ENCODE measurements at regions not wholly inside any gene's neighbourhood (a gene's known extent, or its start where the extent isn't known, plus 50 kb on each side); places are given as distances from the start of the nearest gene placed in this dataset.

GRCh38 chr11:127103586-127104388 is 103.2 kb upstream of the KIRREL3 start:
- Histone ChIP-seq H3K9me3 (ENCODE audit: control extremely low read depth in 1 of 3, control insufficient read depth in 2 of 3, insufficient read depth in 1 of 3, low read length in 2 of 3) (peaks cover 0 to 5% (median 0%) of the 10 kb centered on the region in 3 donors), H2AFZ (ENCODE audit: insufficient read depth, low read depth, low read length, poor library complexity, severe bottlenecking) (no peak overlapping the region), H3K4me1 (ENCODE audit: control insufficient read depth in 2 of 2, insufficient read depth in 2 of 2, low read length in 2 of 2) (no peaks in the 10 kb centered on the region), H3K4me2 (replicated peaks; ENCODE audit: low read depth, low read length, poor library complexity, severe bottlenecking) (no peak overlapping the region), H3K4me3 (ENCODE audit: control extremely low read depth in 1 of 5, extremely low read depth in 1 of 5, insufficient read depth in 1 of 5, low read depth in 2 of 5, low read length in 4 of 5) (no peak overlapping the region), H3K79me2 (ENCODE audit: control insufficient read depth, insufficient read depth, low read length) (no peaks in the 10 kb centered on the region), H3K27me3 (replicated peaks in 1 of 4; ENCODE audit: control extremely low read depth in 1 of 4, control insufficient read depth in 3 of 4, insufficient read depth in 4 of 4, low read length in 3 of 4) (no peaks in the 10 kb centered on the region), H3K36me3 (replicated peaks in 1 of 2; ENCODE audit: control extremely low read depth in 1 of 2, control insufficient read depth in 1 of 2, extremely low read depth in 1 of 2, insufficient read depth in 2 of 2, low read length in 1 of 2) (no peaks in the 10 kb centered on the region), H4K20me1 (ENCODE audit: control insufficient read depth, insufficient read depth, low read length, poor library complexity, severe bottlenecking) (no peaks in the 10 kb centered on the region), H3K9ac (ENCODE audit: low read length) (no peak overlapping the region), H3K27ac (ENCODE audit: low read length in 2 of 2) (no peak overlapping the region)
- no peaks in the 10 kb centered on the region for H3K9me3 Mint-ChIP-seq (ENCODE audit: insufficient read depth)
- POLR2A ChIA-PET: no interaction called here
- CTCF ChIA-PET: no interaction called here
- 93% methylated on average over 6 of the region's 9 CpGs for WGBS (ENCODE audit: insufficient coverage)
- no peaks in the 10 kb centered on the region for H3K27me3 Mint-ChIP-seq
- no peak overlapping the region for H3K4me3 Mint-ChIP-seq
- ATAC-seq (ENCODE audit: low read depth) (no peak), DNase-seq (no peak)
- intact Hi-C loops (cut with micrococcal nuclease): no loop called here
- no peak overlapping the region for H3K27ac Mint-ChIP-seq
- no peaks in the 10 kb centered on the region for H3K4me1 Mint-ChIP-seq
- TF ChIP-seq CTCF (IDR thresholded peaks at IDR 0.05): no peak
- no peak for TF ChIP-seq EZH2 (IDR thresholded peaks at IDR 0.05; ENCODE audit: borderline replicate concordance, insufficient read depth, low read depth, low read length, poor library complexity, severe bottlenecking)

GRCh38 chr11:127098684-127099083 is 98.1 kb upstream of the KIRREL3 start:
- Histone ChIP-seq H3K27ac (ENCODE audit: low read length in 2 of 2) (no peak overlapping the region), H2AFZ (ENCODE audit: insufficient read depth, low read depth, low read length, poor library complexity, severe bottlenecking) (no peak overlapping the region), H3K4me3 (ENCODE audit: control extremely low read depth in 1 of 5, extremely low read depth in 1 of 5, insufficient read depth in 1 of 5, low read depth in 2 of 5, low read length in 4 of 5) (no peak overlapping the region), H3K79me2 (ENCODE audit: control insufficient read depth, insufficient read depth, low read length) (no peaks in the 10 kb centered on the region), H3K9me3 (ENCODE audit: control extremely low read depth in 1 of 3, control insufficient read depth in 2 of 3, insufficient read depth in 1 of 3, low read length in 2 of 3) (no peaks in the 10 kb centered on the region), H3K4me1 (ENCODE audit: control insufficient read depth in 2 of 2, insufficient read depth in 2 of 2, low read length in 2 of 2) (no peaks in the 10 kb centered on the region), H3K9ac (ENCODE audit: low read length) (no peak overlapping the region), H4K20me1 (ENCODE audit: control insufficient read depth, insufficient read depth, low read length, poor library complexity, severe bottlenecking) (no peaks in the 10 kb centered on the region), H3K4me2 (replicated peaks; ENCODE audit: low read depth, low read length, poor library complexity, severe bottlenecking) (no peak overlapping the region), H3K27me3 (replicated peaks in 1 of 4; ENCODE audit: control extremely low read depth in 1 of 4, control insufficient read depth in 3 of 4, insufficient read depth in 4 of 4, low read length in 3 of 4) (no peaks in the 10 kb centered on the region), H3K36me3 (replicated peaks in 1 of 2; ENCODE audit: control extremely low read depth in 1 of 2, control insufficient read depth in 1 of 2, extremely low read depth in 1 of 2, insufficient read depth in 2 of 2, low read length in 1 of 2) (no peaks in the 10 kb centered on the region)
- H3K9me3 Mint-ChIP-seq (ENCODE audit: insufficient read depth): no peaks in the 10 kb centered on the region
- H3K27ac Mint-ChIP-seq: no peak overlapping the region
- H3K4me1 Mint-ChIP-seq: no peaks in the 10 kb centered on the region
- no peak for ATAC-seq (ENCODE audit: low read depth)
- intact Hi-C loops (cut with micrococcal nuclease): no loop called here
- H3K27me3 Mint-ChIP-seq: no peaks in the 10 kb centered on the region
- no peak for TF ChIP-seq CTCF (IDR thresholded peaks at IDR 0.05)
- TF ChIP-seq EZH2 (IDR thresholded peaks at IDR 0.05; ENCODE audit: borderline replicate concordance, insufficient read depth, low read depth, low read length, poor library complexity, severe bottlenecking): no peak
- DNase-seq: no peak
- no peak overlapping the region for H3K4me3 Mint-ChIP-seq
- CTCF ChIA-PET: no interaction called here
- WGBS (ENCODE audit: insufficient coverage): 67% methylated on average over 1 of the region's 1 CpG
- POLR2A ChIA-PET: no interaction called here

All from B cell (primary cell).